NCI-H1436 treated with DMSO at 0.1 percent for 48 hours (cell line): ENCODE measurements at regions not wholly inside any gene's neighbourhood (a gene's known extent, or its start where the extent isn't known, plus 50 kb on each side); places are given as distances from the start of the nearest gene placed in this dataset.

Experiments used
- DNase-seq: peaks from one replicate; lab custom pipeline; 2025; lab: John Stamatoyannopoulos, UW

- no peak for DNase-seq
Observed at GRCh38 chr10:33812586-33812985, 478.1 kb upstream of the NRP1 start.

GRCh38 chr10:33810986-33811385 lies 476.5 kb upstream of the NRP1 start:
- DNase-seq, result no peak

- DNase-seq, result no peak
Observed at GRCh38 chr10:33809732-33810131, 475.3 kb upstream of the NRP1 start.

GRCh38 chr10:33808475-33808874 lies 474.0 kb upstream of the NRP1 start:
- DNase-seq, result no peak

- DNase-seq, result no peak
Observed at GRCh38 chr10:33807531-33808359, 473.3 kb upstream of the NRP1 start.

GRCh38 chr10:33805831-33806230 lies 471.4 kb upstream of the NRP1 start:
- DNase-seq, result no peak

- no peak for DNase-seq
Observed at GRCh38 chr10:33804584-33804983, 470.1 kb upstream of the NRP1 start.

GRCh38 chr10:33803248-33803647 lies 468.8 kb upstream of the NRP1 start:
- no peak for DNase-seq

GRCh38 chr10:33802566-33802965 lies 468.1 kb upstream of the NRP1 start:
- no peak for DNase-seq

GRCh38 chr10:33801705-33802104 lies 467.2 kb upstream of the NRP1 start:
- no peak for DNase-seq

GRCh38 chr10:33800986-33801385 lies 466.5 kb upstream of the NRP1 start:
- DNase-seq, result no peak

GRCh38 chr10:33800545-33800944 lies 466.1 kb upstream of the NRP1 start:
- DNase-seq, result no peak

GRCh38 chr10:33799944-33800323 lies 465.5 kb upstream of the NRP1 start:
- no peak for DNase-seq

GRCh38 chr10:33799281-33799943 lies 464.9 kb upstream of the NRP1 start:
- DNase-seq, result no peak

GRCh38 chr10:33798754-33799153 lies 464.3 kb upstream of the NRP1 start:
- DNase-seq, result no peak

GRCh38 chr10:33796680-33797079 lies 462.2 kb upstream of the NRP1 start:
- no peak for DNase-seq

- no peak for DNase-seq
Observed at GRCh38 chr10:33795529-33795928, 461.1 kb upstream of the NRP1 start.

GRCh38 chr10:33794460-33794859 lies 460.0 kb upstream of the NRP1 start:
- no peak for DNase-seq

GRCh38 chr10:33793793-33794192 lies 459.3 kb upstream of the NRP1 start:
- no peak for DNase-seq

- DNase-seq, result no peak
Observed at GRCh38 chr10:33791272-33791660, 456.8 kb upstream of the NRP1 start.

GRCh38 chr10:33790521-33791271 lies 456.2 kb upstream of the NRP1 start:
- DNase-seq, result no peak

GRCh38 chr10:33783557-33783956 lies 449.1 kb upstream of the NRP1 start:
- no peak for DNase-seq

GRCh38 chr10:33783078-33783477 lies 448.6 kb upstream of the NRP1 start:
- no peak for DNase-seq
